ENCODE measurements at regions not wholly inside any gene's neighbourhood (a gene's known extent, or its start where the extent isn't known, plus 50 kb on each side); places are given as distances from the start of the nearest gene placed in this dataset.

GRCh38 chr15:69868756-69869155 lies 229.0 kb downstream of the TLE3 start:
- no peak for TF ChIP-seq CTCF (IDR thresholded peaks at IDR 0.05; ENCODE audit: insufficient read depth, missing control alignments)
- DNase-seq (ENCODE audit: insufficient read length, low spot score) = no peak
- FAIRE-seq = no peak

DNA sequence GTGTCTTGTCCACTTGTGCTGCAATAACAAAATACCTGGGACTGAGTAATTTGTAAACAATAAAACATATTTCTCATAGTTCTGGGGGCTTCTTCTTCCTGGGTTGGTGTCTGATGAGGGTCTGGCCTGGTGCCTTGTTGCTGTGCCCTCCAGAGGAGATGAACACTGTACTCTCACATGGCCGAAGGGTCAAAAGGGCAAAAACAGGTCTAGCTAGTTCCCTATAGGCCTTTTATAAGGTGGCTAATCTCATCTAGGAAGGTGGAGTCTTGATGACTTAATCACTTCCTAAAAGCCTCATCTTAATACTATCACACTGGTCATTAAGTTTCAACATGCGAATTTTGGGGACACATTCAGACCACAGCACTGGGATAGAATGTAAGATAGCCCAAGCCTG lies 228.4 kb downstream of the TLE3 start:
- TF ChIP-seq CTCF (IDR thresholded peaks at IDR 0.05; ENCODE audit: insufficient read depth, missing control alignments) = no peak

DNA sequence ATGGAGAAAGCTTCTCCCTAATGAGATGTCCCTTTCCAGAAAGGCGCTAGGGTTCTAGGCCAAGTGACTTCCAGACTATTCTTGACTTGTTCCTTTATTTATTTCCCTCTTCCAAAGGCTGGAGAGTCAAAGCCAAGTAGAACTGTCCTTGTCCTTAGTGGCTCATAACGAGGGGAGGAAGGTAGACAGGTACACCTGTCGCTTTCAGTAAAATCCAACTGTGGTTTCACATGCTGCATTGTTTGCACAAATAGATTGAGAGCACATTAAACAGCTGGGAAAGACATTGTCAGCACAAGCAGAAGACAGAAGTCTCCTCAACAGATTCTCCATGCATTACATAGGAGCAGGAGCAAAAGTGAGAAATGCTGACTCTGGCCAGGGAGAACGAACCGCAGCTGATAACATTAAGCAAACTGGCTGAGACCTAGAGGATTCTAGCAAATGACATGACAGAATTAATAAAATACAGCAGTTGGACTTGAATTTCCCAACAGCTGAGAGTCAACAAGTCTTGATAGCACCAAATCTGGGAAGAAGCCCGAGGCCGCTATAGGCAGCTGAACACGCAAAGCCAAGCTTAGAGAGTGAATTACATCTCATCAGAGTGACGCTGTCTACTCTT lies 227.7 kb downstream of the TLE3 start:
- no peak for TF ChIP-seq CTCF (IDR thresholded peaks at IDR 0.05; ENCODE audit: insufficient read depth, missing control alignments)
- DNase-seq (ENCODE audit: insufficient read length, low spot score) (no peak), FAIRE-seq (no peak)

More for the DNA sequence above, 228.4 kb downstream of the TLE3 start:
- DNase-seq (ENCODE audit: insufficient read length, low spot score) (no peak), FAIRE-seq (no peak)

GRCh38 chr15:69871511-69872134 lies 226.1 kb downstream of the TLE3 start:
- DNase-seq (ENCODE audit: insufficient read length, low spot score) (no peak), FAIRE-seq (no peak)
- no peak for TF ChIP-seq CTCF (IDR thresholded peaks at IDR 0.05; ENCODE audit: insufficient read depth, missing control alignments)

DNA sequence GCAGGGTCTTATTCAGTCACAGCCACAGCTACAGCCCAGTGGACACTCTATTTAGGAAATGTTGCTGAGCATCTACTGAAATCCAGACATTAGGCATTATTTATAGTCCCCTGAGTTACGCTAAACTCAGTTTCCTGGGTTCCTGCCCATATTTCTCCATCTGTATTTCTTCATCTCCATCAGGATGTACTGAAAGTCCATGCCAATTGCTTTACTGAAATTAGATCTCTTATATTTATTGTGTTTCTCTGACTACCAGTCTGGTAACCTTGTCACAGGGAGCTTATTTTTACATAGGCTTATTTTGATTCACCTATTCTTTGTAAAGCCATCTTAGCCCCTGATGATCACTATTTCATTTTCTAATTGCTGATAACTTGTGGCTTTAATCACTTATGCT lies 223.9 kb downstream of the TLE3 start:
- FAIRE-seq = no peak
- TF ChIP-seq CTCF (IDR thresholded peaks at IDR 0.05; ENCODE audit: insufficient read depth, missing control alignments) = no peak
- DNase-seq (ENCODE audit: insufficient read length, low spot score) = no peak

DNA sequence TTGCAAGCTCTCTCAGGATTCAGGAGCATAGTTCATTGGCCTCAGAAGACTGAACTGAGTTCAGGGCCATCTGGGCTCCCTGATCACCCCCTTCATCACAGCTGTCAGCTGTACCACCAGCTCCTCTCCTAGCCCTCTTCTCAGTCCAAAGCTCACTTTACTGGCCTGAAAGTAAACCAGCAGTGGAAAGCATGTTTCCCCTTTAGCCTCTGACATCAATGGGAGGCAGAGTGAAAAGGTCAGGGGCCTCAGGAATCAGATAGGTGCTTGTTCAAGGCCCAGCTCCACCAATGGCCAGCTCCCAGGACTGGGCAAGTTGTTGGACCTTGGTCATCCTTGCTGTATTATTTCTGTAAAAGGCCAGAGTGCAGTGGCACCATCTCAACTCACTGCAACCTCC lies 223.4 kb downstream of the TLE3 start:
- FAIRE-seq (no peak), DNase-seq (ENCODE audit: insufficient read length, low spot score) (no peak)
- TF ChIP-seq CTCF (IDR thresholded peaks at IDR 0.05; ENCODE audit: insufficient read depth, missing control alignments) = no peak

Data from D721Med (cell line).